ENCODE measurements at regions not wholly inside any gene's neighbourhood (a gene's known extent, or its start where the extent isn't known, plus 50 kb on each side); places are given as distances from the start of the nearest gene placed in this dataset.

DNA sequence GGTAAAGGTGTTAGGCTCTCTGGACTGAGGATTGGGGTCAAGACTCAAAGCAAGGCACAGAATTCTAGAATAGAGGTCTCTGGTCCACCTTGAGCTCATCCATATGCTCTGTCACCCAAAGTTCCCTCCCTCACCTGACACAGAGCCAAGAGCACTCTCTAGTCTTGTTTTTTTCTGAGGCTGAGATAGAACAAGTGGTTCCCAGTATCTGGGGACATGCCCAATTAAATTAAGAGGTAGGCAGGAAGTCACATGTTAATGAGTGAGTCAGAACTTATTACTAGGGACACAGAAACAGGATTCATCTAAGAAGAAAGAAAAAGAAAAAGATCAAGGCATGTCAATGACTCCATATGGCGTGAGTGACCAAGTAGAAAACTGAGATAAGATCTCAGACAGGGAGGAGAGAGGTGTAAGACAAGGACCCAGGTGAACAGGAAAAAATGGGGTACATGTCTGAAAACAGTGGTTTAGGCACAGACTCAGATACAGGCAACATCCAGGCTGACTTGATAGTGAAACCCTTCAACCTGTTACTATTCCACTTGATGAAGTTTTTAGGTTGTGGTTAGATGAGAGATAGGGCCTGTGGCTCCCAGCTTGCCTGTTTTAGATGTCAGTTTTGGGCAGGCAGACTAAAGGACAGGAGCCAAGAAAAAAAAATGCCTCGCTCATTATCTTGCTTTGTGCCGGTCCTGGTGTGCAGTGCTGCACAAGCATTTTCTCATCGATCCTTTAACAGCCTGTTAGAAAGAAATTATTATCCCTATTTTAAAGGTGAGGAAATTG is 609.9 kb downstream of the CCSER2 start:
- ATAC-seq (no peak), DNase-seq (no peak)
- TF ChIP-seq, protein P1, sequence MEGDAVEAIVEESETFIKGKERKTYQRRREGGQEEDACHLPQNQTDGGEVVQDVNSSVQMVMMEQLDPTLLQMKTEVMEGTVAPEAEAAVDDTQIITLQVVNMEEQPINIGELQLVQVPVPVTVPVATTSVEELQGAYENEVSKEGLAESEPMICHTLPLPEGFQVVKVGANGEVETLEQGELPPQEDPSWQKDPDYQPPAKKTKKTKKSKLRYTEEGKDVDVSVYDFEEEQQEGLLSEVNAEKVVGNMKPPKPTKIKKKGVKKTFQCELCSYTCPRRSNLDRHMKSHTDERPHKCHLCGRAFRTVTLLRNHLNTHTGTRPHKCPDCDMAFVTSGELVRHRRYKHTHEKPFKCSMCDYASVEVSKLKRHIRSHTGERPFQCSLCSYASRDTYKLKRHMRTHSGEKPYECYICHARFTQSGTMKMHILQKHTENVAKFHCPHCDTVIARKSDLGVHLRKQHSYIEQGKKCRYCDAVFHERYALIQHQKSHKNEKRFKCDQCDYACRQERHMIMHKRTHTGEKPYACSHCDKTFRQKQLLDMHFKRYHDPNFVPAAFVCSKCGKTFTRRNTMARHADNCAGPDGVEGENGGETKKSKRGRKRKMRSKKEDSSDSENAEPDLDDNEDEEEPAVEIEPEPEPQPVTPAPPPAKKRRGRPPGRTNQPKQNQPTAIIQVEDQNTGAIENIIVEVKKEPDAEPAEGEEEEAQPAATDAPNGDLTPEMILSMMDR (IDR thresholded peaks at IDR 0.05): no peak
- TF ChIP-seq POLR2A (IDR thresholded peaks at IDR 0.05): no peak
- Histone ChIP-seq H3K36me3 (replicated peaks in 1 of 2; ENCODE audit: insufficient read depth in 1 of 2, low read depth in 2 of 2) (no peaks in the 10 kb centered on the region), H3K4me1 (no peaks in the 10 kb centered on the region), H3K4me3 (no peak overlapping the region), H3K27ac (no peak overlapping the region), H3K9me3 (no peaks in the 10 kb centered on the region), H3K27me3 (no peaks in the 10 kb centered on the region)
- WGBS, 2 donors: 54 to 89% methylated on average over 4 of the region's 4 CpGs
- intact Hi-C loops (cut with DNase I): no loop called here

GRCh38 chr10:84943541-84943940 is 615.2 kb downstream of the CCSER2 start:
- no peaks in the 10 kb centered on the region for H3K4me1 ChIP-seq
- DNase-seq: no peak
- H3K27me3 ChIP-seq: no peaks in the 10 kb centered on the region
- WGBS, 2 donors: 84 to 85% methylated on average over 1 of the region's 1 CpG
- H3K27ac ChIP-seq: no peak overlapping the region
- TF ChIP-seq, protein P1 (IDR thresholded peaks at IDR 0.05): no peak
- no peak for TF ChIP-seq POLR2A (IDR thresholded peaks at IDR 0.05)
- H3K36me3 ChIP-seq (replicated peaks in 1 of 2; ENCODE audit: insufficient read depth in 1 of 2, low read depth in 2 of 2): no peaks in the 10 kb centered on the region
- no peak overlapping the region for H3K4me3 ChIP-seq
- intact Hi-C loops (cut with DNase I): no loop called here
- H3K9me3 ChIP-seq: no peaks in the 10 kb centered on the region
- ATAC-seq: no peak

- ATAC-seq: no peak
These were observed 615.8 kb downstream of the CCSER2 start for GRCh38 chr10:84944187-84944586.

DNA sequence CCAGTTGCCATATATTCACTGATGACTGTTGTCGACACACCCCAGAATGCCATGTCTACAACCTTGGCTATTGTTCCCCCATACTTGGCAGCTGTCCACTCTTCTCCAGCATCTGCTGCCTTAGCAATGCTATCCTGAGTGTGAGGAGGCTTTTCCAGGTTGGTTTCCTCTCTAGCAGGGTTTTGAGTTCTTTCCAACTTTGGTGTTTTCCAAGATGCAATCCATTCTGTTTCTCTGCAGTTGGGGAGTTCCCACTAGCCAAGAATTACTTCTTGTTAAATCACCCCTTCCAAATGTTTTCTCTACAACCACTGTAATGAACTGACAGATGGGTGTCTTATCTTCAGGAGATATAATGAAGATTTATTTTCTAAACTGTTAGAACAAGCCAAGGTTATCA is 617.4 kb downstream of the CCSER2 start:
- Histone ChIP-seq H3K36me3 (replicated peaks in 1 of 2; ENCODE audit: insufficient read depth in 1 of 2, low read depth in 2 of 2) (no peaks in the 10 kb centered on the region), H3K27ac (no peak overlapping the region), H3K4me1 (no peaks in the 10 kb centered on the region), H3K4me3 (no peak overlapping the region), H3K9me3 (no peaks in the 10 kb centered on the region), H3K27me3 (no peaks in the 10 kb centered on the region)
- 84 to 100% methylated on average over 1 of the region's 1 CpG for WGBS, 2 donors
- DNase-seq (no peak), ATAC-seq (no peak)
- intact Hi-C loops (cut with DNase I): no loop called here
- no peak for TF ChIP-seq POLR2A (IDR thresholded peaks at IDR 0.05)
- TF ChIP-seq, protein P1 (IDR thresholded peaks at IDR 0.05): no peak

More at GRCh38 chr10:84944187-84944586, 615.8 kb downstream of the CCSER2 start:
- TF ChIP-seq, protein P1 (IDR thresholded peaks at IDR 0.05): no peak
- TF ChIP-seq POLR2A (IDR thresholded peaks at IDR 0.05): no peak
- Histone ChIP-seq H3K27ac (no peak overlapping the region), H3K4me3 (no peak overlapping the region), H3K27me3 (no peaks in the 10 kb centered on the region), H3K36me3 (replicated peaks in 1 of 2; ENCODE audit: insufficient read depth in 1 of 2, low read depth in 2 of 2) (no peaks in the 10 kb centered on the region), H3K9me3 (no peaks in the 10 kb centered on the region), H3K4me1 (no peaks in the 10 kb centered on the region)
- no peak for DNase-seq
- intact Hi-C loops (cut with DNase I): no loop called here
- WGBS, 2 donors: 36 to 58% methylated on average over 1 of the region's 1 CpG

DNA sequence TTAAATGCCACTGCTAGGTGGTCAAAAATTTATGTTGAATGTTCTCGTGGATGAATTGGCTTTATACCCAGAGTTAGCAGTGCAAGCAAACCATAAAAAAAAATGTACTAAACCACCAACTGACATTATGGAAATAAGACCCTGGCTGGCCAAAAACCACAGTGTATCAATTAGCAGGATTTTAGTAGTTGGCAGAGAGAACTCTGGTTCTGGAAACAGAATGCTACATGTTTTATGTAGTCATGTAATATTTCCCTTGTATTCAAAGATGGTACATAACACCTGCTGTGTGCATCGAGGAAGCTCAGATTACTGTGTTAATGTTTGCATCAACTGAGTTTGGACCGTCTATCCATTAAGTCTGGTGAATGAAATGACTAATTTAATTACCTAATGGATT is 618.5 kb downstream of the CCSER2 start:
- no peaks in the 10 kb centered on the region for H3K36me3 ChIP-seq (replicated peaks in 1 of 2; ENCODE audit: insufficient read depth in 1 of 2, low read depth in 2 of 2)
- ATAC-seq: no peak
- 33 to 47% methylated on average over 3 of the region's 3 CpGs for WGBS, 2 donors
- H3K4me3 ChIP-seq: no peak overlapping the region
- H3K4me1 ChIP-seq: no peaks in the 10 kb centered on the region
- no peaks in the 10 kb centered on the region for H3K9me3 ChIP-seq
- intact Hi-C loops (cut with DNase I): no loop called here
- no peak for DNase-seq
- no peak overlapping the region for H3K27ac ChIP-seq
- no peaks in the 10 kb centered on the region for H3K27me3 ChIP-seq
- TF ChIP-seq, protein P1 (IDR thresholded peaks at IDR 0.05): no peak
- no peak for TF ChIP-seq POLR2A (IDR thresholded peaks at IDR 0.05)
